ENCODE measurements at regions not wholly inside any gene's neighbourhood (a gene's known extent, or its start where the extent isn't known, plus 50 kb on each side); places are given as distances from the start of the nearest gene placed in this dataset.

DNA sequence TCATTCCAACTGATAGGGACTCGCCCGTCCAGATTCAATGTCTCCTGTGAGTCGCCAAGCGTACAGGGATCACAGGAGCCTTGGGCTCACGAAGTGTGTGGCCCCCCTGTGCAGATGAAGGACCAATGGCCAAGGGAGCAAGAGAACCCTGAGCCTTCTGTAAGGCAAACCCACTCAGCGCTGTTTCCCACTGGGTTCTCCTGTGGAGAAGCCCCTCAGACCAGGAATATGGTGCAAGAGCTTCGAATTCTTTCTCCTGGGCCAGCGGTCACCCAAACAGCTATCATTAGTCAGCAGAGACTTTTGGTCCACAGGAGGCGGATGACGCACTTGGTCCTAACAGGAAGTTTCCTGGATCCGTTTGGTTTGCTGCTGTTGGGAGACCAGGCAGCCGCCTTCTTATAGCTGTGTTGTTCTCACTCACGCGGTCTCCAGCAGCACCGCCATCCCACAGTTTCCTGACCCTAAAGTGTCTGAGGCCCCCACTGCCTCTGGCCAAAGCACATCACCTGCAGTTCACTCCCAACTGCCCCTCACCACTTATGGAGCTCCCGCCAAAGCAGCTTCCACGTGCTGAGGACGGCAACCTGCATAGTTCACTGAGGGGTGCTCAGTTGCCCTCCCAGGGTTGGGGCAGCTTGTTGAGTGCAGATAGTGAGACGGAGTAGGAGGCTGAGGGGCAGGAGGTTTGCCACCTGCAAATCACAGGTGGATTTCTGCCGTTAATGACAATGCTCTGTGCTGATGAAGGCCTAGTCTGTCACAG, 268.6 kb downstream of the ERMARD start (continued):
- TF ChIP-seq, protein P1, sequence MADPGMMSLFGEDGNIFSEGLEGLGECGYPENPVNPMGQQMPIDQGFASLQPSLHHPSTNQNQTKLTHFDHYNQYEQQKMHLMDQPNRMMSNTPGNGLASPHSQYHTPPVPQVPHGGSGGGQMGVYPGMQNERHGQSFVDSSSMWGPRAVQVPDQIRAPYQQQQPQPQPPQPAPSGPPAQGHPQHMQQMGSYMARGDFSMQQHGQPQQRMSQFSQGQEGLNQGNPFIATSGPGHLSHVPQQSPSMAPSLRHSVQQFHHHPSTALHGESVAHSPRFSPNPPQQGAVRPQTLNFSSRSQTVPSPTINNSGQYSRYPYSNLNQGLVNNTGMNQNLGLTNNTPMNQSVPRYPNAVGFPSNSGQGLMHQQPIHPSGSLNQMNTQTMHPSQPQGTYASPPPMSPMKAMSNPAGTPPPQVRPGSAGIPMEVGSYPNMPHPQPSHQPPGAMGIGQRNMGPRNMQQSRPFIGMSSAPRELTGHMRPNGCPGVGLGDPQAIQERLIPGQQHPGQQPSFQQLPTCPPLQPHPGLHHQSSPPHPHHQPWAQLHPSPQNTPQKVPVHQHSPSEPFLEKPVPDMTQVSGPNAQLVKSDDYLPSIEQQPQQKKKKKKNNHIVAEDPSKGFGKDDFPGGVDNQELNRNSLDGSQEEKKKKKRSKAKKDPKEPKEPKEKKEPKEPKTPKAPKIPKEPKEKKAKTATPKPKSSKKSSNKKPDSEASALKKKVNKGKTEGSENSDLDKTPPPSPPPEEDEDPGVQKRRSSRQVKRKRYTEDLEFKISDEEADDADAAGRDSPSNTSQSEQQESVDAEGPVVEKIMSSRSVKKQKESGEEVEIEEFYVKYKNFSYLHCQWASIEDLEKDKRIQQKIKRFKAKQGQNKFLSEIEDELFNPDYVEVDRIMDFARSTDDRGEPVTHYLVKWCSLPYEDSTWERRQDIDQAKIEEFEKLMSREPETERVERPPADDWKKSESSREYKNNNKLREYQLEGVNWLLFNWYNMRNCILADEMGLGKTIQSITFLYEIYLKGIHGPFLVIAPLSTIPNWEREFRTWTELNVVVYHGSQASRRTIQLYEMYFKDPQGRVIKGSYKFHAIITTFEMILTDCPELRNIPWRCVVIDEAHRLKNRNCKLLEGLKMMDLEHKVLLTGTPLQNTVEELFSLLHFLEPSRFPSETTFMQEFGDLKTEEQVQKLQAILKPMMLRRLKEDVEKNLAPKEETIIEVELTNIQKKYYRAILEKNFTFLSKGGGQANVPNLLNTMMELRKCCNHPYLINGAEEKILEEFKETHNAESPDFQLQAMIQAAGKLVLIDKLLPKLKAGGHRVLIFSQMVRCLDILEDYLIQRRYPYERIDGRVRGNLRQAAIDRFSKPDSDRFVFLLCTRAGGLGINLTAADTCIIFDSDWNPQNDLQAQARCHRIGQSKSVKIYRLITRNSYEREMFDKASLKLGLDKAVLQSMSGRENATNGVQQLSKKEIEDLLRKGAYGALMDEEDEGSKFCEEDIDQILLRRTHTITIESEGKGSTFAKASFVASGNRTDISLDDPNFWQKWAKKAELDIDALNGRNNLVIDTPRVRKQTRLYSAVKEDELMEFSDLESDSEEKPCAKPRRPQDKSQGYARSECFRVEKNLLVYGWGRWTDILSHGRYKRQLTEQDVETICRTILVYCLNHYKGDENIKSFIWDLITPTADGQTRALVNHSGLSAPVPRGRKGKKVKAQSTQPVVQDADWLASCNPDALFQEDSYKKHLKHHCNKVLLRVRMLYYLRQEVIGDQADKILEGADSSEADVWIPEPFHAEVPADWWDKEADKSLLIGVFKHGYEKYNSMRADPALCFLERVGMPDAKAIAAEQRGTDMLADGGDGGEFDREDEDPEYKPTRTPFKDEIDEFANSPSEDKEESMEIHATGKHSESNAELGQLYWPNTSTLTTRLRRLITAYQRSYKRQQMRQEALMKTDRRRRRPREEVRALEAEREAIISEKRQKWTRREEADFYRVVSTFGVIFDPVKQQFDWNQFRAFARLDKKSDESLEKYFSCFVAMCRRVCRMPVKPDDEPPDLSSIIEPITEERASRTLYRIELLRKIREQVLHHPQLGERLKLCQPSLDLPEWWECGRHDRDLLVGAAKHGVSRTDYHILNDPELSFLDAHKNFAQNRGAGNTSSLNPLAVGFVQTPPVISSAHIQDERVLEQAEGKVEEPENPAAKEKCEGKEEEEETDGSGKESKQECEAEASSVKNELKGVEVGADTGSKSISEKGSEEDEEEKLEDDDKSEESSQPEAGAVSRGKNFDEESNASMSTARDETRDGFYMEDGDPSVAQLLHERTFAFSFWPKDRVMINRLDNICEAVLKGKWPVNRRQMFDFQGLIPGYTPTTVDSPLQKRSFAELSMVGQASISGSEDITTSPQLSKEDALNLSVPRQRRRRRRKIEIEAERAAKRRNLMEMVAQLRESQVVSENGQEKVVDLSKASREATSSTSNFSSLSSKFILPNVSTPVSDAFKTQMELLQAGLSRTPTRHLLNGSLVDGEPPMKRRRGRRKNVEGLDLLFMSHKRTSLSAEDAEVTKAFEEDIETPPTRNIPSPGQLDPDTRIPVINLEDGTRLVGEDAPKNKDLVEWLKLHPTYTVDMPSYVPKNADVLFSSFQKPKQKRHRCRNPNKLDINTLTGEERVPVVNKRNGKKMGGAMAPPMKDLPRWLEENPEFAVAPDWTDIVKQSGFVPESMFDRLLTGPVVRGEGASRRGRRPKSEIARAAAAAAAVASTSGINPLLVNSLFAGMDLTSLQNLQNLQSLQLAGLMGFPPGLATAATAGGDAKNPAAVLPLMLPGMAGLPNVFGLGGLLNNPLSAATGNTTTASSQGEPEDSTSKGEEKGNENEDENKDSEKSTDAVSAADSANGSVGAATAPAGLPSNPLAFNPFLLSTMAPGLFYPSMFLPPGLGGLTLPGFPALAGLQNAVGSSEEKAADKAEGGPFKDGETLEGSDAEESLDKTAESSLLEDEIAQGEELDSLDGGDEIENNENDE (IDR thresholded peaks at IDR 0.05; ENCODE audit: insufficient replicate concordance, low read length), result no peak
- TF ChIP-seq POU5F1 (IDR thresholded peaks at IDR 0.05; ENCODE audit: low read depth, low read length) (no peak), TBP (IDR thresholded peaks at IDR 0.05; ENCODE audit: low read depth, low read length) (no peak), SIRT6 (IDR thresholded peaks at IDR 0.05; ENCODE audit: low read length) (no peak), ASH2L (IDR thresholded peaks at IDR 0.05; ENCODE audit: low read length) (no peak), POLR2AphosphoS5 (IDR thresholded peaks at IDR 0.05; ENCODE audit: low read depth, low read length) (no peak), TEAD4 (IDR thresholded peaks at IDR 0.05; ENCODE audit: low read depth, low read length) (no peak), CBX5 (IDR thresholded peaks at IDR 0.05; ENCODE audit: low read depth, low read length) (no peak), HDAC6 (IDR thresholded peaks at IDR 0.05; ENCODE audit: low read depth, low read length) (no peak), BACH1 (IDR thresholded peaks at IDR 0.05; ENCODE audit: low read length) (no peak)
- TF ChIP-seq, protein P2, sequence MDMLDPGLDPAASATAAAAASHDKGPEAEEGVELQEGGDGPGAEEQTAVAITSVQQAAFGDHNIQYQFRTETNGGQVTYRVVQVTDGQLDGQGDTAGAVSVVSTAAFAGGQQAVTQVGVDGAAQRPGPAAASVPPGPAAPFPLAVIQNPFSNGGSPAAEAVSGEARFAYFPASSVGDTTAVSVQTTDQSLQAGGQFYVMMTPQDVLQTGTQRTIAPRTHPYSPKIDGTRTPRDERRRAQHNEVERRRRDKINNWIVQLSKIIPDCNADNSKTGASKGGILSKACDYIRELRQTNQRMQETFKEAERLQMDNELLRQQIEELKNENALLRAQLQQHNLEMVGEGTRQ (IDR thresholded peaks at IDR 0.05; ENCODE audit: low read length), result no peak

All from H1 (cell line).